Breast epithelium (tissue), 3 donors: ENCODE measurements at regions not wholly inside any gene's neighbourhood (a gene's known extent, or its start where the extent isn't known, plus 50 kb on each side); places are given as distances from the start of the nearest gene placed in this dataset.

ENCODE experiments used
- POLR2A ChIP-seq: fragments of 450-650 bp; IDR thresholded peaks from one replicate; pipeline ENCODE4 v1.6.1; 2016; ENCODE audit warnings: antibody characterized with exemption, mild to moderate bottlenecking, moderate library complexity
- POLR2AphosphoS5 ChIP-seq, 3 donors: sonication (generic); formaldehyde crosslinking; IDR thresholded peaks; one replicate each; pipeline ENCODE4 v1.6.1; 2017; ENCODE audit warnings: antibody characterized with exemption in 3 of 3
- TF ChIP-seq, protein P1 (sequence below), 3 donors: fragments of 450-650 bp; IDR thresholded peaks; one replicate each; pipeline ENCODE4 v1.5.1; 2016 to 2017; ENCODE audit warnings: antibody characterized with exemption in 3 of 3, mild to moderate bottlenecking in 3 of 3, moderate library complexity in 3 of 3

DNA sequence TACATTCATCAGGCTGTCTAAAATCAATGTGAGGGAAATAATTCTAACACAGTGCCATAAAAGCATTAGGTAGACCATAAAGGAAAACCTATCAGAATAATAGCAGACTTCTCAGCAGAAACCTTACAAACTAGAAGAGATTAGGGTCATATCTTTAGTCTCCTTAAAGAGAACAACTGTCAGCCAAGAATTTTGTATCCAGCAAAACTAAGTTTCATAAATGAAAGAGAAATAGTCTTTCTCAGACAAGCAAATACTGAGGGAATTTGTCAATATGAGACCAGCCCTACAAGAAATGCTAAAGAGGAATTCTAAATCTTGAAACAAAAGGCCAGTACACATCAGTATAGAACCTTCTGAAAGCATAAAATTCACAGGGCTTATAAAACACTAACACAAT, 482.0 kb downstream of the SATB2 start:
- TF ChIP-seq, protein P1, sequence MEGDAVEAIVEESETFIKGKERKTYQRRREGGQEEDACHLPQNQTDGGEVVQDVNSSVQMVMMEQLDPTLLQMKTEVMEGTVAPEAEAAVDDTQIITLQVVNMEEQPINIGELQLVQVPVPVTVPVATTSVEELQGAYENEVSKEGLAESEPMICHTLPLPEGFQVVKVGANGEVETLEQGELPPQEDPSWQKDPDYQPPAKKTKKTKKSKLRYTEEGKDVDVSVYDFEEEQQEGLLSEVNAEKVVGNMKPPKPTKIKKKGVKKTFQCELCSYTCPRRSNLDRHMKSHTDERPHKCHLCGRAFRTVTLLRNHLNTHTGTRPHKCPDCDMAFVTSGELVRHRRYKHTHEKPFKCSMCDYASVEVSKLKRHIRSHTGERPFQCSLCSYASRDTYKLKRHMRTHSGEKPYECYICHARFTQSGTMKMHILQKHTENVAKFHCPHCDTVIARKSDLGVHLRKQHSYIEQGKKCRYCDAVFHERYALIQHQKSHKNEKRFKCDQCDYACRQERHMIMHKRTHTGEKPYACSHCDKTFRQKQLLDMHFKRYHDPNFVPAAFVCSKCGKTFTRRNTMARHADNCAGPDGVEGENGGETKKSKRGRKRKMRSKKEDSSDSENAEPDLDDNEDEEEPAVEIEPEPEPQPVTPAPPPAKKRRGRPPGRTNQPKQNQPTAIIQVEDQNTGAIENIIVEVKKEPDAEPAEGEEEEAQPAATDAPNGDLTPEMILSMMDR (IDR thresholded peaks at IDR 0.05), result no peak
- no peak for TF ChIP-seq POLR2A
- TF ChIP-seq POLR2AphosphoS5 (IDR thresholded peaks at IDR 0.05), result no peak
